Activated CD8-positive, alpha-beta memory T cell treated with anti-CD3 and anti-CD28 coated beads, Interleukin-2, amount 50 U/mL, for 1 hour (primary cell): ENCODE measurements at regions not wholly inside any gene's neighbourhood (a gene's known extent, or its start where the extent isn't known, plus 50 kb on each side); places are given as distances from the start of the nearest gene placed in this dataset.

Source experiments
- DNase-seq: peaks from one replicate; pipeline ENCODE4 v3.0.0-alpha.2; 2020; ENCODE audit errors: extremely low read depth

GRCh38 chr2:14517731-14518130 lies 114.8 kb upstream of the LRATD1 start:
- no peak for DNase-seq

- DNase-seq, result no peak
Measured at GRCh38 chr2:14520385-14520945, 112.1 kb upstream of the LRATD1 start.

GRCh38 chr2:14524041-14524802 lies 108.3 kb upstream of the LRATD1 start:
- DNase-seq, result no peak

GRCh38 chr2:14524803-14525080 lies 107.8 kb upstream of the LRATD1 start:
- no peak for DNase-seq

GRCh38 chr2:14530506-14530905 lies 102.0 kb upstream of the LRATD1 start:
- DNase-seq, result no peak

GRCh38 chr2:14533131-14533757 lies 99.3 kb upstream of the LRATD1 start:
- DNase-seq, result no peak

- no peak for DNase-seq
Measured at GRCh38 chr2:14535156-14535555, 97.4 kb upstream of the LRATD1 start.

GRCh38 chr2:14536976-14537375 lies 95.5 kb upstream of the LRATD1 start:
- no peak for DNase-seq

- no peak for DNase-seq
Measured at GRCh38 chr2:14540015-14540414, 92.5 kb upstream of the LRATD1 start.

GRCh38 chr2:14543284-14543683 lies 89.2 kb upstream of the LRATD1 start:
- DNase-seq, result no peak

- no peak for DNase-seq
Measured at GRCh38 chr2:14544247-14544646, 88.3 kb upstream of the LRATD1 start.

GRCh38 chr2:14547830-14548229 lies 84.7 kb upstream of the LRATD1 start:
- no peak for DNase-seq

- no peak for DNase-seq
Measured at GRCh38 chr2:14550658-14551057, 81.9 kb upstream of the LRATD1 start.

GRCh38 chr2:14551069-14551468 lies 81.4 kb upstream of the LRATD1 start:
- DNase-seq, result no peak

GRCh38 chr2:14552286-14552685 lies 80.2 kb upstream of the LRATD1 start:
- DNase-seq, result no peak

- DNase-seq, result no peak
Measured at GRCh38 chr2:14552818-14553217, 79.7 kb upstream of the LRATD1 start.

GRCh38 chr2:14554849-14555545 lies 77.5 kb upstream of the LRATD1 start:
- DNase-seq, result no peak

GRCh38 chr2:14557111-14557510 lies 75.4 kb upstream of the LRATD1 start:
- no peak for DNase-seq

- DNase-seq, result no peak
Measured at GRCh38 chr2:14557916-14558315, 74.6 kb upstream of the LRATD1 start.

- no peak for DNase-seq
Measured at GRCh38 chr2:14558335-14558919, 74.1 kb upstream of the LRATD1 start.

GRCh38 chr2:14560716-14561115 lies 71.8 kb upstream of the LRATD1 start:
- DNase-seq, result no peak

- DNase-seq, result no peak
Measured at GRCh38 chr2:14563324-14563723, 69.2 kb upstream of the LRATD1 start.

- no peak for DNase-seq
Measured at GRCh38 chr2:14565666-14566065, 66.9 kb upstream of the LRATD1 start.
